ENCODE measurements at regions not wholly inside any gene's neighbourhood (a gene's known extent, or its start where the extent isn't known, plus 50 kb on each side); places are given as distances from the start of the nearest gene placed in this dataset.

DNA sequence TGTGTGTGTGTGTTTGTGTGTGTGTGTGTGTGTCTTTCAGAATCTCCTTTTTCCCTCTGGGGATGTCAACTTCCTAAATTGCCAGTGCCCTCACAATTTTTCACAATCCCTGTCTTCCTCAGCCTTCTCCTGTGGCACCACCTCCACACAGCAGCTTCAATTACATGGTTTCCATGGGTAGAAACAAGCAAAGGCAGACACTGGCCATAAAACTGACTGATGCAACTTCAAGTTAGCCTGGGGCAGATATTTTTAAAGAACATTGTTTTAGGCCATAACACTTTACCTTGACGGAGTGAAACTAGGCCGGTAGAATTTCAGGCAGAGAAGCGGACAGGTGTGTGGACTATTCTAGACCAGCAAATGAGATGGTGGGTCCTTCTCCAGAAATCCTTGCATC is 405.8 kb upstream of the SUCLG2 start:
- TF ChIP-seq, protein P1, sequence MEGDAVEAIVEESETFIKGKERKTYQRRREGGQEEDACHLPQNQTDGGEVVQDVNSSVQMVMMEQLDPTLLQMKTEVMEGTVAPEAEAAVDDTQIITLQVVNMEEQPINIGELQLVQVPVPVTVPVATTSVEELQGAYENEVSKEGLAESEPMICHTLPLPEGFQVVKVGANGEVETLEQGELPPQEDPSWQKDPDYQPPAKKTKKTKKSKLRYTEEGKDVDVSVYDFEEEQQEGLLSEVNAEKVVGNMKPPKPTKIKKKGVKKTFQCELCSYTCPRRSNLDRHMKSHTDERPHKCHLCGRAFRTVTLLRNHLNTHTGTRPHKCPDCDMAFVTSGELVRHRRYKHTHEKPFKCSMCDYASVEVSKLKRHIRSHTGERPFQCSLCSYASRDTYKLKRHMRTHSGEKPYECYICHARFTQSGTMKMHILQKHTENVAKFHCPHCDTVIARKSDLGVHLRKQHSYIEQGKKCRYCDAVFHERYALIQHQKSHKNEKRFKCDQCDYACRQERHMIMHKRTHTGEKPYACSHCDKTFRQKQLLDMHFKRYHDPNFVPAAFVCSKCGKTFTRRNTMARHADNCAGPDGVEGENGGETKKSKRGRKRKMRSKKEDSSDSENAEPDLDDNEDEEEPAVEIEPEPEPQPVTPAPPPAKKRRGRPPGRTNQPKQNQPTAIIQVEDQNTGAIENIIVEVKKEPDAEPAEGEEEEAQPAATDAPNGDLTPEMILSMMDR (IDR thresholded peaks at IDR 0.05): no peak
- TF ChIP-seq EP300 (IDR thresholded peaks at IDR 0.05): no peak

All from tibial nerve (tissue), 4 donors.